Endothelial cell of umbilical vein (primary cell): ENCODE measurements at regions not wholly inside any gene's neighbourhood (a gene's known extent, or its start where the extent isn't known, plus 50 kb on each side); places are given as distances from the start of the nearest gene placed in this dataset.

Source experiments
- BruUV-seq: library from RNA; stranded (reverse); fragments of 400-500 nt; replicated peaks from 2 replicates; lab custom pipeline; 2021; lab: Mats Ljungman, UMichigan
- CTCF ChIA-PET: fragments of 300-600, 350-600 bp; sonication (Branson Sonifier 250); formaldehyde crosslinking; loops from one replicate; lab custom pipeline; 2021; ENCODE audit warnings: antibody characterized with exemption, inconsistent platforms; lab: Charles Lee
- POLR2A ChIA-PET: fragments of 300-600, 350-600 bp; sonication (Branson Sonifier 250); formaldehyde crosslinking; loops from one replicate; lab custom pipeline; 2021; ENCODE audit warnings: antibody characterized with exemption, inconsistent platforms; lab: Charles Lee
- DNase-seq: peaks from one replicate; pipeline ENCODE4 v3.0.0-alpha.2; 2011; ENCODE audit warnings: low read depth, low spot score
- FAIRE-seq: peaks from 2 replicates; lab custom pipeline; 2011; peaks lifted over from hg19 to GRCh38; lab: Jason Lieb, UNC
- H2AFZ ChIP-seq: 2 replicates; pipeline ENCODE4 v1.6.0; 2012; ENCODE audit warnings: low read depth, low read length, control low read depth, inconsistent platforms
- H3K27ac ChIP-seq: 2 replicates; pipeline ENCODE4 v1.5.1; 2011; ENCODE audit warnings: low read depth, mild to moderate bottlenecking, control low read depth, low read length, moderate library complexity; ENCODE audit not compliant: insufficient read depth
- H3K27me3 ChIP-seq, 2 experiments: 2 replicates each; pipeline versions ENCODE4 v1.6.0 to v1.6.1; 2011; ENCODE audit warnings: low read length in 2 of 2, mixed read lengths in 1 of 2; ENCODE audit not compliant: control insufficient read depth in 2 of 2, insufficient read depth in 2 of 2
- H3K36me3 ChIP-seq, 2 experiments: 2 replicates in 1 of 2; 3 replicates in 1 of 2; pipeline ENCODE4 v1.5.1; 2011; ENCODE audit warnings: low read length in 2 of 2, mild to moderate bottlenecking in 1 of 2, moderate library complexity in 1 of 2; ENCODE audit not compliant: control insufficient read depth in 2 of 2, insufficient read depth in 2 of 2; ENCODE audit errors: extremely low read depth in 1 of 2
- H3K4me1 ChIP-seq: 3 replicates; pipeline ENCODE4 v1.5.1; 2011; ENCODE audit warnings: mild to moderate bottlenecking, low read length; ENCODE audit not compliant: control insufficient read depth, insufficient read depth; ENCODE audit errors: extremely low read depth
- H3K4me2 ChIP-seq: 2 replicates; pipeline ENCODE4 v1.6.1; 2011; ENCODE audit warnings: low read length, control low read depth, mixed read lengths; ENCODE audit not compliant: insufficient read depth
- H3K4me3 ChIP-seq, 3 experiments: fragments of 200-600 bp in 1 of 3; sonication (generic), shearing (Covaris generic) in 1 of 3; replicated peaks in 1 of 3; 2 replicates each; pipeline ENCODE4 v1.5.1; 2011 to 2016; ENCODE audit warnings: control low read depth in 3 of 3, low read length in 3 of 3, mild to moderate bottlenecking in 2 of 3, inconsistent platforms in 1 of 3, low read depth in 1 of 3, moderate library complexity in 1 of 3; ENCODE audit not compliant: insufficient read depth in 1 of 3
- H3K79me2 ChIP-seq: 2 replicates; pipeline ENCODE4 v1.6.0; 2012; ENCODE audit warnings: low read length, inconsistent platforms; ENCODE audit not compliant: control insufficient read depth, insufficient read depth
- H3K9ac ChIP-seq: replicated peaks from 2 replicates; pipeline ENCODE3; 2011; ENCODE audit warnings: low read length, control low read depth; ENCODE audit not compliant: insufficient read depth; ENCODE audit errors: extremely low read depth
- H3K9me1 ChIP-seq: replicated peaks from 3 replicates; pipeline ENCODE4 v1.6.0; 2011; ENCODE audit warnings: mild to moderate bottlenecking, low read length; ENCODE audit not compliant: control insufficient read depth, insufficient read depth; ENCODE audit errors: extremely low read depth
- H3K9me3 ChIP-seq: replicated peaks from 2 replicates; pipeline ENCODE4 v1.5.1; 2012; ENCODE audit warnings: low read length, inconsistent platforms; ENCODE audit not compliant: control insufficient read depth, insufficient read depth
- H4K20me1 ChIP-seq: replicated peaks from 2 replicates; pipeline ENCODE3; 2011; ENCODE audit warnings: mild to moderate bottlenecking, low read length; ENCODE audit not compliant: control insufficient read depth, insufficient read depth; ENCODE audit errors: extremely low read depth
- EZH2 ChIP-seq: IDR thresholded peaks from 2 replicates; pipeline ENCODE4 v1.6.1; 2012; ENCODE audit warnings: borderline replicate concordance, low read depth, mild to moderate bottlenecking, moderate library complexity, low read length, inconsistent platforms; ENCODE audit not compliant: severe bottlenecking
- GATA2 ChIP-seq: IDR thresholded peaks from 2 replicates; pipeline ENCODE4 v1.7.0; 2011; ENCODE audit warnings: low read depth, mild to moderate bottlenecking, moderate library complexity, mixed read lengths, low read length; ENCODE audit not compliant: insufficient read length, insufficient read depth
- JUN ChIP-seq: IDR thresholded peaks from 2 replicates; pipeline ENCODE4 v1.6.1; 2011; ENCODE audit warnings: borderline replicate concordance, low read depth; ENCODE audit not compliant: insufficient read length, insufficient read depth
- POLR2A ChIP-seq: IDR thresholded peaks from 2 replicates; pipeline ENCODE4 v1.6.1; 2012; ENCODE audit warnings: low read depth, mild to moderate bottlenecking, control low read depth, low read length
- dilution Hi-C: fragments of 300-500 bp; cut with MboI; formaldehyde crosslinking; loops from one replicate; pipeline ENCODE4 v1.15.0; 2019; ENCODE audit warnings: low sequenced_read_pairs; ENCODE audit not compliant: extremely low pct_ligation_motif_present
- intact Hi-C: fragments of 100-400 bp; cut with micrococcal nuclease; formaldehyde crosslinking; loops from one replicate; pipeline ENCODE4 v1.10.0; 2022
- TF ChIP-seq, protein P1 (sequence below), 2 donors: IDR thresholded peaks; 1 replicate in 1 of 2; 2 replicates in 1 of 2; pipeline ENCODE4 v1.5.1; 2011; ENCODE audit warnings: low read length in 2 of 2, mild to moderate bottlenecking in 2 of 2, moderate library complexity in 2 of 2, control low read depth in 1 of 2, inconsistent platforms in 1 of 2, low read depth in 1 of 2; ENCODE audit not compliant: insufficient read depth in 1 of 2; ENCODE audit errors: extremely low read depth in 1 of 2

- TF ChIP-seq EZH2 (no peak), POLR2A (no peak), JUN (no peak), GATA2 (no peak)
- TF ChIP-seq, protein P1, sequence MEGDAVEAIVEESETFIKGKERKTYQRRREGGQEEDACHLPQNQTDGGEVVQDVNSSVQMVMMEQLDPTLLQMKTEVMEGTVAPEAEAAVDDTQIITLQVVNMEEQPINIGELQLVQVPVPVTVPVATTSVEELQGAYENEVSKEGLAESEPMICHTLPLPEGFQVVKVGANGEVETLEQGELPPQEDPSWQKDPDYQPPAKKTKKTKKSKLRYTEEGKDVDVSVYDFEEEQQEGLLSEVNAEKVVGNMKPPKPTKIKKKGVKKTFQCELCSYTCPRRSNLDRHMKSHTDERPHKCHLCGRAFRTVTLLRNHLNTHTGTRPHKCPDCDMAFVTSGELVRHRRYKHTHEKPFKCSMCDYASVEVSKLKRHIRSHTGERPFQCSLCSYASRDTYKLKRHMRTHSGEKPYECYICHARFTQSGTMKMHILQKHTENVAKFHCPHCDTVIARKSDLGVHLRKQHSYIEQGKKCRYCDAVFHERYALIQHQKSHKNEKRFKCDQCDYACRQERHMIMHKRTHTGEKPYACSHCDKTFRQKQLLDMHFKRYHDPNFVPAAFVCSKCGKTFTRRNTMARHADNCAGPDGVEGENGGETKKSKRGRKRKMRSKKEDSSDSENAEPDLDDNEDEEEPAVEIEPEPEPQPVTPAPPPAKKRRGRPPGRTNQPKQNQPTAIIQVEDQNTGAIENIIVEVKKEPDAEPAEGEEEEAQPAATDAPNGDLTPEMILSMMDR (IDR thresholded peaks at IDR 0.05; ENCODE audit: extremely low read depth in 1 of 2, insufficient read depth in 1 of 2, low read depth in 1 of 2, low read length in 2 of 2) = no peak
- Histone ChIP-seq H3K9me1 (no peaks in the 10 kb centered on the region), H3K9ac (no peak overlapping the region), H3K4me2 (no peak overlapping the region), H3K4me3 (no peak overlapping the region), H3K36me3 (no peaks in the 10 kb centered on the region), H3K27ac (no peak overlapping the region), H3K4me1 (no peaks in the 10 kb centered on the region), H3K79me2 (no peaks in the 10 kb centered on the region), H4K20me1 (no peaks in the 10 kb centered on the region), H2AFZ (no peak overlapping the region), H3K27me3 (peaks cover 1 to 3% of the 10 kb centered on the region in 2 experiments), H3K9me3 (no peaks in the 10 kb centered on the region)
- ChIA-PET POLR2A (no interaction called here), CTCF (no interaction called here)
- FAIRE-seq = peak; percentile 4
- BruUV-seq = no TSS peak
- dilution Hi-C loops (no loop called here), intact Hi-C loops (no loop called here)
- DNase-seq = no peak
Measured at GRCh38 chr6:137402143-137402680, 92.0 kb downstream of the OLIG3 start.

DNA sequence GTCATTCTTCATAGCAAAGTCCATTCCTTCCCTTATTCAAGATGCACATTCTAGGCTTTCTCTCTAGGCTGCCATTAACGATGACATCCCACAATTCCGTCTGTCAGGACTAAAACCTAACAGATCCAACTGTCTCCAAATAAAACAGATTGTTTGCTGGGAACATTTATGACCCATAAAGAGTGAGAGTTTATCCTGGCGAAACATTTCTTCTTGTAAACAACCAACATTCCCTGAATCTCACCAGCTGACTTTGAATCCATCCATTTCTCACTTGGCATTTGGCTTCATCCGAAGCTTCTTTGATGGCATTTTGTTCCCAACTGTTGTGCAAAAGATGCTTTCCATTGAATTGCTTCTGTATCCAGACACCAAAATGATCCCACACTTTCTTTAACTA, 93.1 kb downstream of the OLIG3 start:
- Histone ChIP-seq H3K4me2 (no peak overlapping the region), H3K9ac (no peak overlapping the region), H3K4me1 (no peaks in the 10 kb centered on the region), H3K4me3 (no peak overlapping the region), H3K27me3 (peaks cover 1 to 3% of the 10 kb centered on the region in 2 experiments), H3K27ac (no peak overlapping the region), H3K9me3 (no peaks in the 10 kb centered on the region), H4K20me1 (no peaks in the 10 kb centered on the region), H3K9me1 (no peaks in the 10 kb centered on the region), H2AFZ (no peak overlapping the region), H3K79me2 (no peaks in the 10 kb centered on the region), H3K36me3 (no peaks in the 10 kb centered on the region)
- ChIA-PET POLR2A (no interaction called here), CTCF (no interaction called here)
- DNase-seq (no peak), FAIRE-seq (no peak)
- no TSS peak for BruUV-seq
- dilution Hi-C loops = no loop called here
- TF ChIP-seq GATA2 = no peak
- intact Hi-C loops = no loop called here
